Liver (tissue), 8 donors: ENCODE measurements at regions not wholly inside any gene's neighbourhood (a gene's known extent, or its start where the extent isn't known, plus 50 kb on each side); places are given as distances from the start of the nearest gene placed in this dataset.

Source experiments
- DNase-seq: peaks from one replicate; pipeline ENCODE4 v3.0.0-alpha.2; 2017; ENCODE audit warnings: low spot score
- H3K27ac ChIP-seq, 2 donors: one replicate each; pipeline ENCODE4 v1.7.0; 2013; ENCODE audit warnings: inconsistent platforms in 2 of 2, low read length in 2 of 2, control low read depth in 1 of 2, low read depth in 1 of 2, mild to moderate bottlenecking in 1 of 2
- H3K27me3 ChIP-seq, 4 donors: one replicate each; pipeline versions ENCODE4 v1.6.1 to v1.7.0; 2013; ENCODE audit warnings: low read length in 3 of 4, inconsistent platforms in 1 of 4, mild to moderate bottlenecking in 1 of 4, moderate library complexity in 1 of 4; ENCODE audit not compliant: control insufficient read depth in 4 of 4, insufficient read depth in 4 of 4
- H3K36me3 ChIP-seq, 4 donors: one replicate each; pipeline versions ENCODE4 v1.6.1 to v1.7.0; 2013; ENCODE audit warnings: low read length in 3 of 4, mild to moderate bottlenecking in 3 of 4, low read depth in 1 of 4, moderate library complexity in 1 of 4; ENCODE audit not compliant: control insufficient read depth in 4 of 4, insufficient read depth in 3 of 4
- H3K4me1 ChIP-seq, 4 donors: one replicate each; pipeline versions ENCODE4 v1.6.1 to v1.7.0; 2013; ENCODE audit warnings: low read length in 3 of 4, mild to moderate bottlenecking in 3 of 4, moderate library complexity in 1 of 4; ENCODE audit not compliant: control insufficient read depth in 4 of 4, insufficient read depth in 4 of 4
- H3K4me3 ChIP-seq, 3 donors: one replicate each; pipeline versions ENCODE4 v1.6.1 to v1.7.0; 2013; ENCODE audit warnings: low read length in 3 of 3, control low read depth in 1 of 3, low read depth in 1 of 3, mild to moderate bottlenecking in 1 of 3
- H3K9ac ChIP-seq, 2 donors: one replicate each; pipeline ENCODE4 v1.7.0; 2013; ENCODE audit warnings: low read length in 2 of 2, mild to moderate bottlenecking in 2 of 2, moderate library complexity in 2 of 2, control low read depth in 1 of 2, low read depth in 1 of 2
- H3K9me3 ChIP-seq, 4 donors: one replicate each; pipeline versions ENCODE4 v1.6.1 to v1.7.0; 2013; ENCODE audit warnings: low read length in 3 of 4; ENCODE audit not compliant: control insufficient read depth in 4 of 4
- ATF3 ChIP-seq: IDR thresholded peaks from 2 replicates; pipeline ENCODE4 v1.6.1; 2016; ENCODE audit warnings: antibody characterized with exemption
- CTCF ChIP-seq: fragments of 150-350 bp; IDR thresholded peaks from 2 replicates; pipeline ENCODE4 v1.5.1; 2017; ENCODE audit warnings: improper control_type of control experiment, low read depth, low read length; ENCODE audit not compliant: missing input control
- EGR1 ChIP-seq, 2 donors: IDR thresholded peaks; 2 replicates each; pipeline ENCODE4 v1.6.1; 2016 to 2018; ENCODE audit warnings: antibody characterized with exemption in 2 of 2, low read depth in 2 of 2
- FOXA1 ChIP-seq: IDR thresholded peaks from 2 replicates; pipeline ENCODE4 v1.6.1; 2016; ENCODE audit warnings: antibody characterized with exemption
- FOXA2 ChIP-seq: IDR thresholded peaks from 2 replicates; pipeline ENCODE4 v1.6.1; 2016; ENCODE audit warnings: antibody characterized with exemption
- GABPA ChIP-seq, 2 donors: IDR thresholded peaks in 1 of 2; conservative IDR thresholded peaks in 1 of 2; 2 replicates each; pipeline ENCODE4 v1.6.1; 2016; ENCODE audit warnings: antibody characterized with exemption in 2 of 2, mild to moderate bottlenecking in 1 of 2, moderate library complexity in 1 of 2
- HNF4A ChIP-seq, 2 donors: conservative IDR thresholded peaks; 2 replicates each; pipeline ENCODE4 v1.6.1; 2016; ENCODE audit warnings: antibody characterized with exemption in 2 of 2, mild to moderate bottlenecking in 2 of 2
- HNF4G ChIP-seq: IDR thresholded peaks from 2 replicates; pipeline ENCODE4 v1.6.1; 2016; ENCODE audit warnings: antibody characterized with exemption
- JUND ChIP-seq, 2 donors: IDR thresholded peaks; 2 replicates each; pipeline ENCODE4 v1.6.1; 2016; ENCODE audit warnings: antibody characterized with exemption in 2 of 2
- MAX ChIP-seq: IDR thresholded peaks from 2 replicates; pipeline ENCODE4 v1.6.1; 2016; ENCODE audit warnings: antibody characterized with exemption
- NR2F2 ChIP-seq: IDR thresholded peaks from 2 replicates; pipeline ENCODE4 v1.6.1; 2016; ENCODE audit warnings: antibody characterized with exemption
- RAD21 ChIP-seq, 2 donors: IDR thresholded peaks; 2 replicates each; pipeline ENCODE4 v1.6.1; 2016; ENCODE audit warnings: antibody characterized with exemption in 2 of 2, mild to moderate bottlenecking in 2 of 2
- REST ChIP-seq: IDR thresholded peaks from 2 replicates; pipeline ENCODE4 v1.6.1; 2016; ENCODE audit warnings: antibody characterized with exemption, mild to moderate bottlenecking
- RXRA ChIP-seq, 2 donors: IDR thresholded peaks; 2 replicates each; pipeline ENCODE4 v1.6.1; 2017 to 2018; ENCODE audit warnings: antibody characterized with exemption in 2 of 2, mild to moderate bottlenecking in 1 of 2
- SP1 ChIP-seq: IDR thresholded peaks from 2 replicates; pipeline ENCODE4 v1.6.1; 2018; ENCODE audit warnings: antibody characterized with exemption, mild to moderate bottlenecking
- TAF1 ChIP-seq: conservative IDR thresholded peaks from 2 replicates; pipeline ENCODE4 v1.6.1; 2016; ENCODE audit warnings: antibody characterized with exemption, mild to moderate bottlenecking
- YY1 ChIP-seq: IDR thresholded peaks from 2 replicates; pipeline ENCODE4 v1.6.1; 2016; ENCODE audit warnings: antibody characterized with exemption, mild to moderate bottlenecking
- ZBTB33 ChIP-seq: IDR thresholded peaks from 2 replicates; pipeline ENCODE4 v1.6.1; 2016; ENCODE audit warnings: antibody characterized with exemption
- WGBS: extraction: QIAGEN DNeasy Blood & Tissue Kit; methylation state at CpG from one replicate; pipeline ENCODE4 v1.1.7; 2013; 5-methylcytosine and 5-hydroxymethylcytosine counted together
- donor health status: healthy.
- donor health status: healthy.
- donor health status: healthy.
- donor health status: healthy.
- donor health status: healthy.

GRCh38 chr12:112616469-112617152 is 174.9 kb upstream of the RPH3A start:
- no peak for TF ChIP-seq HNF4G
- no peak for TF ChIP-seq MAX
- no peak for TF ChIP-seq ZBTB33
- TF ChIP-seq YY1 = no peak
- no peak for TF ChIP-seq JUND (IDR thresholded peaks at IDR 0.05)
- TF ChIP-seq TAF1 = no peak
- TF ChIP-seq SP1 = no peak
- TF ChIP-seq EGR1 (IDR thresholded peaks at IDR 0.05; ENCODE audit: low read depth in 2 of 2) = no peak
- no peak for TF ChIP-seq HNF4A (conservative IDR thresholded peaks at IDR 0.05)
- TF ChIP-seq FOXA2 = no peak
- no peak for TF ChIP-seq REST
- TF ChIP-seq CTCF = no peak
- Histone ChIP-seq H3K27ac (no peak overlapping the region), H3K9me3 (no peaks in the 10 kb centered on the region), H3K4me3 (no peak overlapping the region), H3K36me3 (no peaks in the 10 kb centered on the region), H3K9ac (no peak overlapping the region), H3K27me3 (peaks cover 0 to 7% (median 0%) of the 10 kb centered on the region in 4 donors), H3K4me1 (no peaks in the 10 kb centered on the region)
- no peak for DNase-seq
- 2% methylated on average over 2 of the region's 2 CpGs for WGBS

- Histone ChIP-seq H3K36me3 (no peaks in the 10 kb centered on the region), H3K27me3 (peaks cover 0 to 7% (median 0%) of the 10 kb centered on the region in 4 donors), H3K4me1 (no peaks in the 10 kb centered on the region), H3K27ac (no peak overlapping the region), H3K4me3 (no peak overlapping the region), H3K9ac (no peak overlapping the region), H3K9me3 (no peaks in the 10 kb centered on the region)
- WGBS = 9% methylated on average over 3 of the region's 3 CpGs
- DNase-seq = no peak
- TF ChIP-seq GABPA (IDR thresholded peaks at IDR 0.05 in 1 of 2, conservative IDR thresholded peaks at IDR 0.05 in 1 of 2) (no peak), RAD21 (IDR thresholded peaks at IDR 0.05) (no peak), YY1 (no peak), JUND (IDR thresholded peaks at IDR 0.05) (no peak), EGR1 (IDR thresholded peaks at IDR 0.05; ENCODE audit: low read depth in 2 of 2) (no peak), MAX (no peak), ZBTB33 (no peak), RXRA (IDR thresholded peaks at IDR 0.05) (no peak), ATF3 (no peak), NR2F2 (no peak), HNF4A (conservative IDR thresholded peaks at IDR 0.05) (no peak), CTCF (no peak), FOXA1 (no peak), HNF4G (no peak)
Observed at GRCh38 chr12:112617153-112617505, 174.4 kb upstream of the RPH3A start.
